NCI-H187 (cell line): ENCODE measurements at regions not wholly inside any gene's neighbourhood (a gene's known extent, or its start where the extent isn't known, plus 50 kb on each side); places are given as distances from the start of the nearest gene placed in this dataset.
A peak's percentile ranks its signal among the peaks of the same experiment; 100 is the strongest.
"Not testable (repeated sequence)": the region's sequence is repeated elsewhere in the genome, so short reads cannot be mapped to it uniquely, and the experiment has no call there.

Experiments used
- DNase-seq, 2 experiments: peaks; one replicate each; lab custom pipeline; 2025; lab: John Stamatoyannopoulos, UW

GRCh38 chr1:146641534-146641933 is 296.6 kb upstream of the NBPF12 start:
- not testable (repeated sequence) for DNase-seq

GRCh38 chr1:146640671-146641070 is 297.5 kb upstream of the NBPF12 start:
- DNase-seq, result peak; percentile 22 to 51

GRCh38 chr1:146630302-146630701 is 307.8 kb upstream of the NBPF12 start:
- not testable (repeated sequence) for DNase-seq

- DNase-seq, result not testable (repeated sequence)
These were observed 319.5 kb upstream of the NBPF12 start for GRCh38 chr1:146618582-146618981.

- not testable (repeated sequence) for DNase-seq
These were observed 333.4 kb upstream of the NBPF12 start for GRCh38 chr1:146604681-146605080.

GRCh38 chr1:146600720-146601307 is 337.3 kb upstream of the NBPF12 start:
- DNase-seq, result not testable (repeated sequence)

GRCh38 chr1:146599906-146600305 is 338.2 kb upstream of the NBPF12 start:
- not testable (repeated sequence) for DNase-seq

GRCh38 chr1:146581229-146581628 is 352.4 kb upstream of the NOTCH2NLA start:
- not testable (repeated sequence) for DNase-seq

- not testable (repeated sequence) for DNase-seq
These were observed 338.7 kb upstream of the NOTCH2NLA start for GRCh38 chr1:146567541-146567940.

- DNase-seq, result not testable (repeated sequence)
These were observed 329.2 kb upstream of the NOTCH2NLA start for GRCh38 chr1:146558032-146558431.

- not testable (repeated sequence) for DNase-seq
These were observed 327.6 kb upstream of the NOTCH2NLA start for GRCh38 chr1:146556405-146556804.

- not testable (repeated sequence) for DNase-seq
These were observed 323.6 kb upstream of the NOTCH2NLA start for GRCh38 chr1:146552414-146552813.

GRCh38 chr1:146548684-146549083 is 319.9 kb upstream of the NOTCH2NLA start:
- not testable (repeated sequence) for DNase-seq

GRCh38 chr1:146546189-146546588 is 317.4 kb upstream of the NOTCH2NLA start:
- DNase-seq, result not testable (repeated sequence)

- not testable (repeated sequence) for DNase-seq
These were observed 309.1 kb upstream of the NOTCH2NLA start for GRCh38 chr1:146537775-146538373.

- not testable (repeated sequence) for DNase-seq
These were observed 307.2 kb upstream of the NOTCH2NLA start for GRCh38 chr1:146536028-146536427.

- not testable (repeated sequence) for DNase-seq
These were observed 306.8 kb upstream of the NOTCH2NLA start for GRCh38 chr1:146535575-146535974.

- not testable (repeated sequence) for DNase-seq
These were observed 302.1 kb upstream of the NOTCH2NLA start for GRCh38 chr1:146530958-146531357.

- DNase-seq, result not testable (repeated sequence)
These were observed 294.0 kb upstream of the NOTCH2NLA start for GRCh38 chr1:146522812-146523211.

- not testable (repeated sequence) for DNase-seq
These were observed 293.5 kb upstream of the NOTCH2NLA start for GRCh38 chr1:146522345-146522744.

- DNase-seq, result not testable (repeated sequence)
These were observed 293.0 kb upstream of the NOTCH2NLA start for GRCh38 chr1:146521804-146522203.

- DNase-seq, result not testable (repeated sequence)
These were observed 284.9 kb upstream of the NOTCH2NLA start for GRCh38 chr1:146513754-146514153.

GRCh38 chr1:146511047-146511777 is 282.4 kb upstream of the NOTCH2NLA start:
- DNase-seq, result not testable (repeated sequence)
